ENCODE measurements at regions not wholly inside any gene's neighbourhood (a gene's known extent, or its start where the extent isn't known, plus 50 kb on each side); places are given as distances from the start of the nearest gene placed in this dataset.
"Not testable (repeated sequence)": the region's sequence is repeated elsewhere in the genome, so short reads cannot be mapped to it uniquely, and the experiment has no call there.

DNA sequence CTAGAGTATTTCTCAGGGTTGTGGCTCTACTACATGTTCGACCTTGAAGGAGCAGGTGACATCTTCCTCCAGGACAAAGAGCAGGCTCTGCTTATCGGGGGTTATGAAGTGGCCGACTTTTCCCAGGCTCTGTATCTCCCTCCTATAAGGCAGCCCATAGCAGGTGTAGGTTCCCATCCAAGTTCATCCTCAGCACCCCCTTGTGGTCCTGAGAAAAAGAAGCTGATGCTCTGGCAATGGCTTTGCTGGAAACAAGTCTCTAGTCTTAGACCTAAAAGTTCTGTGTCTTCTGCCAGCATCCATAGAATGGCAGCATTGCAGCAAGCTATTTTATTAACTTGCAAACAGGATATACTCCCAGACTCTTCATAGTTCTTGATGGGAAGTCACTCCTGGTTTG lies 836.6 kb upstream of the PRKX start:
- TF ChIP-seq CTCF (IDR thresholded peaks at IDR 0.05; ENCODE audit: control insufficient read depth, insufficient read depth, low read depth, low read length, missing control alignments): no peak
- no peak for DNase-seq (ENCODE audit: low read depth)
- H3K4me3 ChIP-seq (ENCODE audit: control insufficient read depth, low read depth, low read length): no peak overlapping the region

DNA sequence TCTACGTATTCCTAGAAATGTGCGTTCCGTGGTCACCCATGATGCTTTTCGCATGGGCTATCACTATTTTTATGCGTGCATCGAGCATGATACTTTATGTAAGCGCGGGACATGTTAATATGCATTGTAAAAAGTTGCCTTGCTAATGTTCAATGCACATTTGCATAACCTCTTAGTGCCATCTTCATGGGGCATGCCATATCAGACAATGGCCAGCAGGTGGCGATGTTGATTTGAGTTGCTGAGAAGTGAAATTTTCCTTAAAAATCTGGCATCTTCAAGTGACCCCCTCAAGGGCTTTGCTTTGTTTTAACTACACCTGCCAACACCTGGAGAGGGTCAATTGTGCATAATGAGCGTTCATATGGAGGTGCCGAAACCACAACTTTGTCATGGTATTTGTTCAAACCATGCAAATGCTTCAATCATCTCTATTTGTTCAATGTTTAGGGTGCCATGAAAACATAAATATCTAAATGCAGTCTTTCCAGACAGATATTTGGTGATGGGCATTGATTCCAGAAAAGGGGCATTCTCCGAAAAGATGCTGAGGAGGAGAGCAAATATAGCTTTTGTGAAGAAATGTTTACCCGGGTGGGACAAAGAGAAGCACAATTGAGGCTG lies 833.9 kb upstream of the PRKX start:
- TF ChIP-seq CTCF (IDR thresholded peaks at IDR 0.05; ENCODE audit: control insufficient read depth, insufficient read depth, low read depth, low read length, missing control alignments): peak; percentile 83
- no peak overlapping the region for H3K4me3 ChIP-seq (ENCODE audit: control insufficient read depth, low read depth, low read length)
- peak; percentile 13 for DNase-seq (ENCODE audit: low read depth)

DNA sequence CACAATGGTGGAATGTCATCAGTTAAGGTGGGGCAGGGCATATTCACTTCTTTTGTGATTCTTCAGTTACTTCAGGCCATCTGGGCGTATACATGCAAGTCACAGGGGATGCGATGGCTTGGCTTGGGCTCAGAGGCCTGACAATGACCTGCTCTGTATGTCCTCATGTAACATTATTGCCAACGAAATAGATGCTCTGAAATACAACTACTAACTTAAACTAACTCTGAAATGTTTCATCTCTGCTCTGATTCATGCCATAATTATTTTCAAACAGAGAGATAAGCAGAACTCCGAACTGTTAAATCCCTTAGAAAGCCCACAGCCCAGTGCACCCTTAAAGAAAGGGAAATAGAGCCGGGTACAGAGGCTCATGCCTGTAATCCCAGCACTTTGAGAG lies 832.7 kb upstream of the PRKX start:
- H3K4me3 ChIP-seq (ENCODE audit: control insufficient read depth, low read depth, low read length); DNase-seq (ENCODE audit: low read depth): not testable (repeated sequence)

- H3K4me3 ChIP-seq (ENCODE audit: control insufficient read depth, low read depth, low read length): no peak overlapping the region
- DNase-seq (ENCODE audit: low read depth): no peak
- TF ChIP-seq CTCF (IDR thresholded peaks at IDR 0.05; ENCODE audit: control insufficient read depth, insufficient read depth, low read depth, low read length, missing control alignments): no peak
Measured at GRCh38 chrX:4528247-4528646, 814.8 kb upstream of the PRKX start.

DNA sequence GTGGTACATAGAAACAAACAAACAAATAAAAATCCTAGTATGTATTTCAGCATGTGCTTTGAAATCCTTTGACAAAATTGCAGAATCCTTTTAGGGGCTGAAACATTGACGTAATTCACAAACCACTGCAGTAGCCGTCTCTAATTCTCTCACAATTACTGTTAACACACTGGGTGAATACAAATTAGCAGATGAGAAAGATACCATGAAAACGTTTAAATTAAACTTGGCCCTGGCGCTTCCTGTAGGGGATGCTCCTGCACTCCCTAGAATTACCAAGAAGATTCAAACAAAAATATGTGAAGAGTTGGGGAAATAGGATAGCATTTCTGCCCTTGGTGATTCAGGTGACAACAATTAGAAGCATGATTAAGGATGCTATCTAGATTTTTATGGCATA lies 772.5 kb upstream of the PRKX start:
- no peak for TF ChIP-seq CTCF (IDR thresholded peaks at IDR 0.05; ENCODE audit: control insufficient read depth, insufficient read depth, low read depth, low read length, missing control alignments)
- no peak for DNase-seq (ENCODE audit: low read depth)

GRCh38 chrX:4484266-4484665 lies 770.8 kb upstream of the PRKX start:
- no peak overlapping the region for H3K4me3 ChIP-seq (ENCODE audit: control insufficient read depth, low read depth, low read length)
- DNase-seq (ENCODE audit: low read depth): no peak
- no peak for TF ChIP-seq CTCF (IDR thresholded peaks at IDR 0.05; ENCODE audit: control insufficient read depth, insufficient read depth, low read depth, low read length, missing control alignments)

More for the DNA sequence above, 772.5 kb upstream of the PRKX start:
- no peak overlapping the region for H3K4me3 ChIP-seq (ENCODE audit: control insufficient read depth, low read depth, low read length)

GRCh38 chrX:4451591-4451990 lies 738.1 kb upstream of the PRKX start:
- no peak for DNase-seq (ENCODE audit: low read depth)
- TF ChIP-seq CTCF (IDR thresholded peaks at IDR 0.05; ENCODE audit: control insufficient read depth, insufficient read depth, low read depth, low read length, missing control alignments): no peak
- H3K4me3 ChIP-seq (ENCODE audit: control insufficient read depth, low read depth, low read length): no peak overlapping the region
